Activated CD8-positive, alpha-beta T cell treated with anti-CD3 and anti-CD28 coated beads for 36 hours (primary cell): ENCODE measurements at regions not wholly inside any gene's neighbourhood (a gene's known extent, or its start where the extent isn't known, plus 50 kb on each side); places are given as distances from the start of the nearest gene placed in this dataset.
"Not testable (repeated sequence)": the region's sequence is repeated elsewhere in the genome, so short reads cannot be mapped to it uniquely, and the experiment has no call there.

Experiments used
- ATAC-seq: fragments of 200-7000 bp; cut with Tn5 transposase; one replicate; pipeline ENCODE4 v1.10.0; 2021; ENCODE audit warnings: mild to moderate bottlenecking, moderate library complexity
- CTCF ChIA-PET: fragments of 350-600 bp; sonication (Branson Sonifier 250); formaldehyde crosslinking; loops from one replicate; lab custom pipeline; 2021; ENCODE audit warnings: antibody characterized with exemption; lab: Charles Lee
- POLR2A ChIA-PET: fragments of 350-600 bp; sonication (Branson Sonifier 250); formaldehyde crosslinking; loops from one replicate; lab custom pipeline; 2021; ENCODE audit warnings: antibody characterized with exemption; lab: Charles Lee
- DNase-seq: peaks from one replicate; pipeline ENCODE4 v3.0.0-alpha.2; 2020
- H3K27ac Mint-ChIP-seq: one replicate; pipeline ENCODE4 v1.8.0; 2021; ENCODE audit warnings: mild to moderate bottlenecking, mixed read lengths
- H3K27me3 Mint-ChIP-seq: one replicate; pipeline ENCODE4 v1.8.0; 2021; ENCODE audit warnings: mixed read lengths
- H3K36me3 Mint-ChIP-seq: one replicate; pipeline ENCODE4 v1.8.0; 2021; ENCODE audit warnings: low read depth, mixed read lengths
- H3K4me1 Mint-ChIP-seq: one replicate; pipeline ENCODE4 v1.8.0; 2021; ENCODE audit warnings: low read depth, mixed read lengths
- H3K4me3 Mint-ChIP-seq: one replicate; pipeline ENCODE4 v1.8.0; 2021; ENCODE audit warnings: mild to moderate bottlenecking, moderate library complexity, mixed read lengths
- H3K9me3 Mint-ChIP-seq: one replicate; pipeline ENCODE4 v1.8.0; 2021; ENCODE audit warnings: mixed read lengths
- CTCF ChIP-seq: fragments of 200-600 bp; IDR thresholded peaks from one replicate; pipeline ENCODE4 v1.8.0; 2022; ENCODE audit warnings: antibody characterized with exemption, mild to moderate bottlenecking
- intact Hi-C: fragments of 100-400 bp; cut with micrococcal nuclease; formaldehyde crosslinking; loops from one replicate; pipeline ENCODE4 v1.10.0; 2022

GRCh38 chr13:39825886-39826285 is 170.4 kb downstream of the COG6 start:
- no peaks in the 10 kb centered on the region for H3K27me3 Mint-ChIP-seq
- TF ChIP-seq CTCF, result no peak
- H3K27ac Mint-ChIP-seq, result no peak overlapping the region
- ChIA-PET CTCF (interaction anchor here (0.6 kb wide), 1 partner anchor 131 kb away, joined by 4 read pairs; no protein-coding TSS in a partner anchor), POLR2A (interaction anchor here (0.6 to 0.7 kb wide), 2 partner anchors 41 to 467 kb away, joined by 5 to 6 read pairs; no protein-coding TSS in a partner anchor)
- H3K4me1 Mint-ChIP-seq, result peaks cover 23% of the 10 kb centered on the region
- no peak for ATAC-seq
- no peaks in the 10 kb centered on the region for H3K36me3 Mint-ChIP-seq
- H3K4me3 Mint-ChIP-seq, result no peak overlapping the region
- no peak for DNase-seq
- intact Hi-C loops, result no loop called here
- H3K9me3 Mint-ChIP-seq, result no peaks in the 10 kb centered on the region

GRCh38 chr13:39835253-39835652 is 179.8 kb downstream of the COG6 start:
- Mint-ChIP-seq H3K27ac (no peak overlapping the region), H3K4me3 (no peak overlapping the region), H3K4me1 (no peaks in the 10 kb centered on the region), H3K9me3 (no peaks in the 10 kb centered on the region), H3K27me3 (no peaks in the 10 kb centered on the region), H3K36me3 (no peaks in the 10 kb centered on the region)
- intact Hi-C loops, result no loop called here
- ATAC-seq (no peak), DNase-seq (no peak)
- TF ChIP-seq CTCF, result no peak
- CTCF ChIA-PET, result interaction anchor here (1.2 kb wide), 1 partner anchor 107 kb away, joined by 3 read pairs; no protein-coding TSS in a partner anchor
- POLR2A ChIA-PET, result no interaction called here

- ATAC-seq (no peak), DNase-seq (no peak)
Observed at GRCh38 chr13:39836038-39836437, 180.6 kb downstream of the COG6 start.

GRCh38 chr13:39837866-39838265 is 182.4 kb downstream of the COG6 start:
- ATAC-seq, POLR2A ChIA-PET, H3K27ac Mint-ChIP-seq, intact Hi-C loops, H3K4me1 Mint-ChIP-seq, H3K9me3 Mint-ChIP-seq, H3K27me3 Mint-ChIP-seq, H3K4me3 Mint-ChIP-seq, DNase-seq, H3K36me3 Mint-ChIP-seq: not testable (repeated sequence)
- CTCF ChIA-PET, result interaction anchor here (0.6 kb wide), 1 partner anchor 28 kb away, joined by 3 read pairs; no protein-coding TSS in a partner anchor

More at GRCh38 chr13:39836038-39836437, 180.6 kb downstream of the COG6 start:
- H3K4me1 Mint-ChIP-seq, result no peaks in the 10 kb centered on the region
- no peaks in the 10 kb centered on the region for H3K36me3 Mint-ChIP-seq
- no peaks in the 10 kb centered on the region for H3K27me3 Mint-ChIP-seq
- no peaks in the 10 kb centered on the region for H3K9me3 Mint-ChIP-seq
- POLR2A ChIA-PET, result no interaction called here
- CTCF ChIA-PET, result interaction anchor here (1.0 kb wide), 1 partner anchor 19 kb away, joined by 3 read pairs; no protein-coding TSS in a partner anchor
- H3K4me3 Mint-ChIP-seq, result no peak overlapping the region
- no peak for TF ChIP-seq CTCF
- intact Hi-C loops, result no loop called here
- no peak overlapping the region for H3K27ac Mint-ChIP-seq

GRCh38 chr13:39840201-39840600 is 184.7 kb downstream of the COG6 start:
- POLR2A ChIA-PET, result no interaction called here
- Mint-ChIP-seq H3K27ac (no peak overlapping the region), H3K4me3 (no peak overlapping the region), H3K9me3 (no peaks in the 10 kb centered on the region), H3K27me3 (no peaks in the 10 kb centered on the region), H3K36me3 (no peaks in the 10 kb centered on the region), H3K4me1 (no peaks in the 10 kb centered on the region)
- CTCF ChIA-PET, result no interaction called here
- intact Hi-C loops, result no loop called here
- no peak for ATAC-seq
- TF ChIP-seq CTCF, result no peak
- DNase-seq, result no peak
